ENCODE measurements at regions not wholly inside any gene's neighbourhood (a gene's known extent, or its start where the extent isn't known, plus 50 kb on each side); places are given as distances from the start of the nearest gene placed in this dataset.

GRCh38 chr16:86033016-86033474 lies 134.1 kb downstream of the IRF8 start:
- TF ChIP-seq CTCF (IDR thresholded peaks at IDR 0.05; ENCODE audit: control extremely low read depth, extremely low read depth, low read depth, missing control alignments): no peak
- POLR2A ChIA-PET: no interaction called here
- CTCF ChIA-PET: interaction anchor here (1.6 to 5.7 kb wide), 2 partner anchors 11 to 40 kb away, joined by 4 to 23 read pairs; no protein-coding TSS in a partner anchor
- no peak for DNase-seq (ENCODE audit: extremely low spot score)

- DNase-seq (ENCODE audit: extremely low spot score): no peak
- TF ChIP-seq CTCF (IDR thresholded peaks at IDR 0.05; ENCODE audit: control extremely low read depth, extremely low read depth, low read depth, missing control alignments): no peak
- ChIA-PET POLR2A (no interaction called here), CTCF (interaction anchor here (1.6 to 5.7 kb wide), 2 partner anchors 10 to 39 kb away, joined by 4 to 23 read pairs; no protein-coding TSS in a partner anchor)
Observed at GRCh38 chr16:86033971-86034370, 135.0 kb downstream of the IRF8 start.

GRCh38 chr16:86034421-86034919 lies 135.5 kb downstream of the IRF8 start:
- no peak for DNase-seq (ENCODE audit: extremely low spot score)
- TF ChIP-seq CTCF (IDR thresholded peaks at IDR 0.05; ENCODE audit: control extremely low read depth, extremely low read depth, low read depth, missing control alignments): no peak
- ChIA-PET CTCF (interaction anchor here (1.6 to 5.7 kb wide), 2 partner anchors 10 to 38 kb away, joined by 4 to 23 read pairs; no protein-coding TSS in a partner anchor), POLR2A (no interaction called here)

GRCh38 chr16:86035906-86036305 lies 136.9 kb downstream of the IRF8 start:
- DNase-seq (ENCODE audit: extremely low spot score): no peak
- CTCF ChIA-PET: no interaction called here
- POLR2A ChIA-PET: no interaction called here
- TF ChIP-seq CTCF (IDR thresholded peaks at IDR 0.05; ENCODE audit: control extremely low read depth, extremely low read depth, low read depth, missing control alignments): no peak

- POLR2A ChIA-PET: no interaction called here
- no peak for TF ChIP-seq CTCF (IDR thresholded peaks at IDR 0.05; ENCODE audit: control extremely low read depth, extremely low read depth, low read depth, missing control alignments)
- no peak for DNase-seq (ENCODE audit: extremely low spot score)
- CTCF ChIA-PET: interaction anchor here (1.0 to 1.2 kb wide), 3 partner anchors 8 to 217 kb away, joined by 3 to 4 read pairs (median 3); no protein-coding TSS in a partner anchor
Observed at GRCh38 chr16:86037999-86038925, 139.3 kb downstream of the IRF8 start.

GRCh38 chr16:86038926-86039310 lies 140.0 kb downstream of the IRF8 start:
- TF ChIP-seq CTCF (IDR thresholded peaks at IDR 0.05; ENCODE audit: control extremely low read depth, extremely low read depth, low read depth, missing control alignments): no peak
- ChIA-PET POLR2A (no interaction called here), CTCF (interaction anchor here (1.0 to 1.1 kb wide), 2 partner anchors 23 to 217 kb away, joined by 3 read pairs; no protein-coding TSS in a partner anchor)
- no peak for DNase-seq (ENCODE audit: extremely low spot score)
